Right ventricle myocardium superior (tissue), 1 donor: ENCODE measurements at regions not wholly inside any gene's neighbourhood (a gene's known extent, or its start where the extent isn't known, plus 50 kb on each side); places are given as distances from the start of the nearest gene placed in this dataset.

Experiments used
- ATAC-seq: fragments of 200-7000 bp; cut with Tn5 transposase; one replicate; pipeline ENCODE4 v1.9.1; 2020; ENCODE audit warnings: mild to moderate bottlenecking; ENCODE audit not compliant: poor library complexity
- DNase-seq: peaks from one replicate; pipeline ENCODE4 v3.0.0-alpha.2; 2020
- intact Hi-C: fragments of 100-400 bp; cut with DNase I; formaldehyde crosslinking; loops from one replicate; pipeline ENCODE4 v1.11.2; 2022
- donor health status: DM: no; HTN: yes; CAD: no; lungs with severe emphysema.

DNA sequence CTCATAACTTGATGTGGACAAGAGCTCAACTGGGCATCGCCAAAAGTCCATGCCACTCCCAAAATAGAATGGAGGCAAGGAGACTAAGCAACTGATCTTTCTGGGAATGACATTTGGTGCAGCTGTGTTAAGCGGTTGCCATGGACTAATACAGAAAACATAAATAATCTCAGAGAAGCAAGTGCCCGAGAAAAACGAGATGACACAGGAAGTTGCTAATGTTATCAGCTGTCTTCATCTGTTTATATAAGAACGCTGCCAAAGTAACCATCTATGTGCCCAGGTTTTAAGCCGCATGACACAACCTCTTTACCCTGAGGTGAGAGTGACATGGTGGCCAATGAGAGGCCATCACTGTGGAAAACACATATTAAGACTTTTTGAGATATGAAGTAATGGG, 54.9 kb upstream of the SACS start:
- DNase-seq: no peak
- intact Hi-C loops: no loop called here
- ATAC-seq: peak; percentile 43

DNA sequence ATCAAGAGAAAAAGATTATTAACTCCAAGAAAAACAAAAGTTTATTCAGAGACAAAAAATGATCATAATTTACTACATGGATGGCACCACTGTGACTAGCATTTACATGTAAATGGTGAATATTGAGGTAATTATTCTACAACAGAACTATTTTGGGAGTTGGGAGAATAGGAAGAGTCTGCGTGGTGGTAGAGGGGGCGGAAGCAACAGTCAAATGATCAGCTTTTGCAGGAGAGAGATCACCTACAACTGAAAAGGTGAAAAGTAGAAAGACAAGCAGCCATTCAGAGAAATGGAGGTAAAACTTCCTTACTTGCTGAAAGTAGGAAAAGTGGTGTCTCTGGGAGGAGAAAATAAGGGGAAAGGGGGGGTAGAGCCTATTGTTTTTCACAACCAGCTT, 62.8 kb upstream of the SACS start:
- ATAC-seq: no peak

DNA sequence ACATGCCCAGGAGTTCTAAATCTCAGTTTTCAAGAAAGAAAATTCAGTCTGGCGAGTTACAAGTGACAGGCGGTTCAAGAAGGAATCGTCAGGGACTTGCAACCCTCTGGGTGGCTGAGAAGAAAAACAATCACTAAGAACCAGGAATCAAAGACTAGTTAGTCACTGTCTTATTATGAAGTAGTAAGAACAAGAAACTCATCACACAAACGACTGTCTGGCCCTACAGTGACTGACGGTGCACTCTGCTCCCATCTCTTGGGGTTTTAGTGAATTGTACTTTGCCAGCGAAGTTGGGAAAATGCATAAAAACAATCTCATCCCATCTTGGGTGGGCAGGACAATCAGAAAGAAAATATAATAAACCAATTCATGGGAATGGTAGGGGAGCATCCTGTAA, 63.7 kb upstream of the SACS start:
- no peak for ATAC-seq
- DNase-seq: no peak
- intact Hi-C loops: no loop called here

More for the DNA sequence above, 62.8 kb upstream of the SACS start:
- no peak for DNase-seq
- intact Hi-C loops: no loop called here

GRCh38 chr13:23500849-23501248, 67.3 kb upstream of the SACS start:
- ATAC-seq (no peak), DNase-seq (no peak)
- intact Hi-C loops: no loop called here

- ATAC-seq (no peak), DNase-seq (no peak)
- intact Hi-C loops: no loop called here
These were observed 66.0 kb upstream of the TNFRSF19 start for GRCh38 chr13:23504180-23504579.

DNA sequence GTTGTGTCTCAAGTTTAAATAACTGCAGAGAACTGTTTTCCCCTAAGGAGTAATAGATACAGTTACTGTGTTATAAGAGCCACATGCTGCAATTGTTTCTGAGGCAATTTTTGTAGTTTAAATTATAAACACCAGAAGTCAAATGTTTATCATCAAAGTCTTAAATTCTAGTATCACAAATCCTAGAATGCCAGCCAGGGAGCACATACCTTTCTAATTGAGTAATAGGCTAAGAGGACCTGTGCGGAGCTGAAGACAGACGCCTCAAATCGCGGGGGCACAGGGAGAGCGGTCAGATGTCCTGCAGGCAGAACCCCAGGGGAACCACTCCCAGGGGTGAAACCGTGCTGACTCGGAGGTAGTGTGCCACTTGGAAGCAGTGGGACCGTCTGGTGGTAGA, 65.2 kb upstream of the TNFRSF19 start:
- intact Hi-C loops: no loop called here
- DNase-seq (no peak), ATAC-seq (peak; percentile 44)

GRCh38 chr13:23506071-23506806, 64.0 kb upstream of the TNFRSF19 start:
- intact Hi-C loops: no loop called here
- no peak for DNase-seq
- ATAC-seq: peak; percentile 67

GRCh38 chr13:23506807-23507291, 63.4 kb upstream of the TNFRSF19 start:
- DNase-seq (no peak), ATAC-seq (peak; percentile 41)
- intact Hi-C loops: no loop called here

DNA sequence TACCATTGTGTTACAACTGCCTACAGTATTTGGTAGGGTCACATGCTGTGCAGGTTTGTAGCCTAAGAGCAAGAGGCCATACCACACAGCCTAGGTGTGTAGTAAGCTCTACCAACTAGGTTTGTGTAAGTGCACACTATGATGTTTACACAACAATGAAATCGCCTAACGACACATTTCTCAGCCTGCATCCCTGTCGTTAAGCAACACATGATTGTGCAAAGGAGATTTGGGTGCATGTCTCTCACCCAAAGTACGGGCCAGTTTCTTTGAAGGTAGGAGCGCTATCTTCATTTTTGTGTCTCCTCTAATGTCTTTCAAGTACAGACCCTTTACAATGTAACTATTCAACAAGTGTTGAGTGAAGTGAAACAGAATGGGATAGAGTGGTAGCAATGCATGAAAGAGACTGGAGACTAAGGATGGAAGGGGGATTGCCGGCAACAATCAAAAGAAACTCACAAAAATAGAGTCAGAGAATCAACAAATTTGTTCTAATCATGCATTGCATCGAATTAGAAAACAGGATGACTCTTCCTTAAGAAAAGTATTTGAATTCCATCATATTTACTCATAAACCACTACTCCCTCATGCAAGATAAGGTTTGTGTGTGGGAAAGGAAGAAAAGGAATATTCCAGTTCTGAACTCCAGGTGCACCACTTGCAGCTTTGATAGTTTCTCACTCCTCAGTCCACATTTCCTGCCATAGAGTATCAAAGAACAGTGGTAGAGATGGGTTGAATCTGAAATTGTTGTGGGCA, 60.2 kb upstream of the TNFRSF19 start:
- intact Hi-C loops: loop anchor here (5.0 kb wide), 1 partner anchor 52 kb away; no protein-coding TSS in a partner anchor
- DNase-seq (no peak), ATAC-seq (no peak)

DNA sequence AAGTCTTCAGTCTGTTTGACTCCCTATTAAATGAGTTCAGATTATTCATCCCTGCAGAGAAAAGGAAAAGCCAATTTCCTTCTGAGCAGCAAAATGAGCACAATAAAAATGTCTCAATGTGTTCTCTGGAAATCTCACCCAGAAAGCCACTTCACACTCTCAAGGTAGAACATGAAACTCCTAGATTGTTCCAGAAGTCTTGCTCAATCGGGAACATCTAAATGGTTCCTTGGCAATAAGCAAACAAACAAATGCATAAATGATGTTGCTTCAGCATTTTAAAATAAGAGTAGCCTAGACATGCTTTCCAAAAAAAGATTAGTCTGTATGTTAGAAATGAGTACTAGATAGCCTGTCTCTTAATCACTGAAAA, 59.7 kb upstream of the TNFRSF19 start:
- peak; percentile 23 for ATAC-seq
- no peak for DNase-seq
- intact Hi-C loops: loop anchor here (5.0 kb wide), 1 partner anchor 52 kb away; no protein-coding TSS in a partner anchor

DNA sequence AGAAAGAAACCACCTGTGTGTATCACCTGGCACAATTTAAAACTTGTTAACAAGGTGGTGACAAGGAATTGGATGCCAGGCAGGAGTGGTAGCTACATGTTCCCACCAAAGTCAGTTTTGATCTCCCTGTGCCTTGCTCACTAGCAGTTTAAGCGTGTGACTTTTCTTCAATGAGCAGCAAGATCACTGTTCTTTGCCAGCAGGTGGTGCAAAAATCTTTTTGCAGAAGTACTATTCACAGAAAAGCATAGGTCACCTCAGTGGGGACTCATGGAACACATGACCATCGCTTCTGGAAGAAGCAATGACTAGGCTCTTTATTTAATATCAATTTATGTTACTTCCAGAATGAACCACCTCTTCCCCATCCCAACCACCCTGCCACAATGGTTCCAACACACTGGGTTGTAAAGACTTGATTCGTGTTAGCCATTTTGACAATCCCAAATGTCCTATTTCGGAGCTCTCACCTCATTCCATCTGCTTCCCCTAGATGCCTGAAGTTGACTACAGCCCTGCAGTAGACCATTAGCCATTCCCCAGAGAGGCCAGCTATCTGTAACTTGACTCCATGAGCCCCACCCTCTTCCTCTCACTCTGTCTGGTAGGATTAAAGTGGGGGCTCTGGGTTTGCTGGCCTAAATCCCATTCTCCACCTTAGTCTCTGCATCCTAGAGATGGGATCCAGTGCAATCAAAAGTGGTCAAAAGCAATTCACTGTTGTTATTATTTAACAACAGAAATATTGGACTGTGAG, 59.1 kb upstream of the TNFRSF19 start:
- ATAC-seq (peak; percentile 45), DNase-seq (no peak)

GRCh38 chr13:23512762-23513395, 57.3 kb upstream of the TNFRSF19 start:
- DNase-seq (no peak), ATAC-seq (no peak)
- intact Hi-C loops: loop anchor here (5.0 kb wide), 1 partner anchor 49 kb away; no protein-coding TSS in a partner anchor

More for the DNA sequence above, 59.1 kb upstream of the TNFRSF19 start:
- intact Hi-C loops: loop anchor here (5.0 kb wide), 1 partner anchor 51 kb away; no protein-coding TSS in a partner anchor

GRCh38 chr13:23513455-23513854, 56.8 kb upstream of the TNFRSF19 start:
- intact Hi-C loops: loop anchor here (5.0 kb wide), 1 partner anchor 49 kb away; no protein-coding TSS in a partner anchor
- peak; percentile 66 for ATAC-seq
- DNase-seq: no peak

- intact Hi-C loops: loop anchor here (5.0 kb wide), 1 partner anchor 48 kb away; no protein-coding TSS in a partner anchor
- DNase-seq: peak; percentile 50
- ATAC-seq: peak; percentile 7
These were observed 56.1 kb upstream of the TNFRSF19 start for GRCh38 chr13:23514076-23514475.

DNA sequence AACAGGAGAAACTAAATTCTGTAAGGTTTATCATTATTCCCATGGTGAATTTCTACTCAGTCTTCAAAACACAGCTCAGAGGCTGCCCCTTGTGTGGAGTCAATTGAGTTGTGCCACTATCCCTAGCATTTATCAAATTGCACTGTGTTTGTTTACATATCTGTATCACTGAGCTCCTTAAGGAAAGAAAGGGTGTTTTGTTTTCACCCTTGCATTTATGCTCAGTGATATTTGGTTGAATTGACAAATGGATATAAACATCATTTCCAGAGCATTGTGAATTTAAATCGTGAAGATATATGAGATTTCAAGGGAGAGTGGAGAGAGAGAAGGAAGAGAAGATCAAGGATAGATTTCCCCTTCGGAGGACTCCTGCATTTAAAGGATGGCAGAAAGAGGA, 55.1 kb upstream of the TNFRSF19 start:
- DNase-seq: no peak
- intact Hi-C loops: no loop called here

GRCh38 chr13:23516190-23516589, 54.0 kb upstream of the TNFRSF19 start:
- no peak for DNase-seq
- intact Hi-C loops: no loop called here
- ATAC-seq: no peak

More for the DNA sequence above, 55.1 kb upstream of the TNFRSF19 start:
- ATAC-seq: no peak

DNA sequence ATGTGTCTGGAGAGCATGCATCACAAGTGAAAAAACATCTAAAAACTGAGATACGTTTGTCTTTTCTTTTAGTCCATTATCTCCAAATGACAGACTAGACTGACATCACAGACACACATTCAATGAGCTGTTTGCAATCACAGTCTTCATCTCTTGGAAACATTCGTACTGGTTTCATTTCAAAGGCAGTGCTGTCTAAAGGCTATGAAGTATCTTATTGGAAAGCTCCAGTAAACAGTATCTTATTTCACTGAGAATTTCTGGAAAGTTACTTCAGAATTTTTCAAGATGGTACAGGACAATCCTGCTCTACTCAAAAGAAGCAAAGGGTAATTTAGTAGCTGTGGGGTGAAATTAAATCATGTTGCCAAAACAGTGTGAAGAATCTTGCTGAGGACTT, 53.5 kb upstream of the TNFRSF19 start:
- DNase-seq (no peak), ATAC-seq (no peak)
- intact Hi-C loops: no loop called here

GRCh38 chr13:23518231-23518630, 52.0 kb upstream of the TNFRSF19 start:
- ATAC-seq (no peak), DNase-seq (no peak)
- intact Hi-C loops: no loop called here
